DND-41 (cell line): ENCODE measurements at regions not wholly inside any gene's neighbourhood (a gene's known extent, or its start where the extent isn't known, plus 50 kb on each side); places are given as distances from the start of the nearest gene placed in this dataset.

ENCODE experiments used
- ATAC-seq: fragments of 200-7000 bp; cut with Tn5 transposase; 3 replicates; pipeline ENCODE4 v1.9.1; 2021; ENCODE audit warnings: low read depth; ENCODE audit not compliant: insufficient read depth
- DNase-seq: peaks from one replicate; pipeline ENCODE4 v3.0.0-alpha.2; 2020
- H2AFZ ChIP-seq: 2 replicates; pipeline ENCODE4 v1.6.0; 2012; ENCODE audit warnings: low read depth, low read length
- H3K27ac ChIP-seq: 2 replicates; pipeline ENCODE4 v1.5.1; 2012; ENCODE audit warnings: low read length, inconsistent platforms
- H3K27me3 ChIP-seq: fragments of 200-600 bp; sonication (generic); 2 replicates; pipeline ENCODE4 v1.6.0; 2012; ENCODE audit warnings: low read length, mild to moderate bottlenecking, inconsistent platforms; ENCODE audit not compliant: insufficient read depth, poor library complexity
- H3K36me3 ChIP-seq: 2 replicates; pipeline ENCODE4 v1.5.1; 2012; ENCODE audit warnings: low read length, inconsistent platforms; ENCODE audit not compliant: insufficient read depth
- H3K4me1 ChIP-seq: 2 replicates; pipeline ENCODE4 v1.5.1; 2012; ENCODE audit warnings: mild to moderate bottlenecking, low read length; ENCODE audit not compliant: insufficient read depth
- H3K4me2 ChIP-seq: 2 replicates; pipeline ENCODE4 v1.6.0; 2012; ENCODE audit warnings: mild to moderate bottlenecking, moderate library complexity, low read length, inconsistent platforms; ENCODE audit not compliant: insufficient read depth
- H3K4me3 ChIP-seq, 2 experiments: fragments of 200-600 bp in 1 of 2; shearing (Covaris generic) in 1 of 2; 2 replicates each; pipeline ENCODE4 v1.5.1; 2012 to 2016; ENCODE audit warnings: inconsistent platforms in 2 of 2, low read length in 2 of 2, mild to moderate bottlenecking in 2 of 2, low read depth in 1 of 2, moderate library complexity in 1 of 2
- H3K79me2 ChIP-seq: 2 replicates; pipeline ENCODE4 v1.6.0; 2012; ENCODE audit warnings: low read length, inconsistent platforms; ENCODE audit not compliant: insufficient read depth
- H3K9ac ChIP-seq: 2 replicates; pipeline ENCODE4 v1.6.0; 2012; ENCODE audit warnings: low read depth, mild to moderate bottlenecking, inconsistent platforms, low read length, moderate library complexity
- H3K9me3 ChIP-seq: 2 replicates; pipeline ENCODE4 v1.5.1; 2012; ENCODE audit warnings: low read length, moderate library complexity, mild to moderate bottlenecking, inconsistent platforms; ENCODE audit not compliant: insufficient read depth, severe bottlenecking
- H4K20me1 ChIP-seq: 2 replicates; pipeline ENCODE4 v1.6.0; 2012; ENCODE audit warnings: low read length; ENCODE audit not compliant: insufficient read depth
- CTCF ChIP-seq: IDR thresholded peaks from 2 replicates; pipeline ENCODE4 v1.5.1; 2012; ENCODE audit warnings: borderline replicate concordance, low read length, moderate library complexity, mild to moderate bottlenecking; ENCODE audit not compliant: poor library complexity, severe bottlenecking; ENCODE audit errors: extremely low read depth
- EZH2 ChIP-seq: IDR thresholded peaks from 3 replicates; pipeline ENCODE4 v1.6.1; 2012; ENCODE audit warnings: borderline replicate concordance, low read depth, mild to moderate bottlenecking, moderate library complexity, low read length, inconsistent platforms; ENCODE audit not compliant: severe bottlenecking

DNA sequence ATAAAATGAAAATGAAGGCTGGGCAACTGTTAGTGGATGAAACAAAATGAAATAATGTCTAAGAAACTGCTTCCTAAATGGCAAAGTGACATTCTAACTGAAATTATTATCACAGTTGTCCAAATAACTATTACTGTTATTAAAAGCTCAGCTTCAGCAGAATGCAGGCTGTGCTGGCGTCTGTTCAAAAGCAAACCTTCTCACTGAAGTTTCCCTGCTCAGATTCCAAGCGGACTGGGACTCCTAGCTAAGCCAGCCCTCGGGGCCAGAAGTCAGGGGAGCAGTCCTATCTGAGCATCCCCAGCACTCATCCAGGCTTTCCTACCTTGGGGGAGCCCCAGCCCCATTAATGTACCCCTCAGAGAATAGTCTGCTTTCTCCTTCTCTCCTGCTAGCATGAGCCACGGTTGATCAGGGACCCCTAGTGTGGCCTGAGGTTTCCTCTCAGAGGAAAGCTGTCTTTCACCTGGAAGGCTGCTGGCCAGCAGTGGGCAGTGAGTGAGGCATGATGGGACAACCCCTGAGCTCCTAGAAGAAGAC lies 1167.3 kb downstream of the TBC1D22A start:
- no peak overlapping the region for H3K27ac ChIP-seq

GRCh38 chr22:47929073-47929472 lies 1166.6 kb downstream of the TBC1D22A start:
- H3K27ac ChIP-seq: no peak overlapping the region
- H3K4me2 ChIP-seq: no peak overlapping the region
- H2AFZ ChIP-seq: no peak overlapping the region
- no peaks in the 10 kb centered on the region for H3K79me2 ChIP-seq
- no peak overlapping the region for H3K4me3 ChIP-seq
- H3K9me3 ChIP-seq: peaks cover 10% of the 10 kb centered on the region
- H3K4me1 ChIP-seq: peaks cover 12% of the 10 kb centered on the region
- DNase-seq (peak; percentile 17), ATAC-seq (no peak)
- no peaks in the 10 kb centered on the region for H3K27me3 ChIP-seq
- no peak for TF ChIP-seq CTCF
- no peak for TF ChIP-seq EZH2
- H4K20me1 ChIP-seq: no peaks in the 10 kb centered on the region
- no peaks in the 10 kb centered on the region for H3K36me3 ChIP-seq
- no peak overlapping the region for H3K9ac ChIP-seq

More for the DNA sequence above, 1167.3 kb downstream of the TBC1D22A start:
- no peak for TF ChIP-seq CTCF
- no peak for TF ChIP-seq EZH2
- Histone ChIP-seq H3K9ac (no peak overlapping the region), H3K9me3 (peaks cover 8% of the 10 kb centered on the region), H2AFZ (no peak overlapping the region), H4K20me1 (no peaks in the 10 kb centered on the region), H3K4me2 (no peak overlapping the region), H3K36me3 (no peaks in the 10 kb centered on the region), H3K79me2 (no peaks in the 10 kb centered on the region), H3K4me1 (peaks cover 12% of the 10 kb centered on the region), H3K4me3 (no peak overlapping the region), H3K27me3 (no peaks in the 10 kb centered on the region)
- DNase-seq: no peak
- no peak for ATAC-seq

DNA sequence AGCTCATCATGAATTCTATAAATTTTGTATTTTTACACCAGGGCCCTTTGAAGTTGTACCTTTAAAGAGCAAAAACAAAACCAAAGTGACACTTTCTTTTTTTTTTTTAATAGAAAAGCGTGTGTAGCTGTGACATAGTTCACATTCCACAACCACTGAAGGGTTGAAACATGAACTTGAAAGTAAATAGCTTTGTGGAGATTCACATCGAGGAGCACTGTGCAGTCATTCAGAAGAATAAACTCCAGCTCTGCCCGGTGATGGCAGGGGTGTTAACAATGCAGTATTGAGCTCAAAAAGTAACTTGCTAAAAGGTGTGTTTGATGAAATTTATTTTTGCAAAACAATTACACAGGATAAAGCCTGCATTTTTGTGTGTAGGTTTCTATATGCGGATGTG lies 1166.2 kb downstream of the TBC1D22A start:
- H2AFZ ChIP-seq: no peak overlapping the region
- no peak for TF ChIP-seq CTCF
- no peak for TF ChIP-seq EZH2
- H3K27me3 ChIP-seq: no peaks in the 10 kb centered on the region
- no peak overlapping the region for H3K4me2 ChIP-seq
- H3K27ac ChIP-seq: no peak overlapping the region
- no peak for ATAC-seq
- H3K4me3 ChIP-seq: no peak overlapping the region
- H4K20me1 ChIP-seq: no peaks in the 10 kb centered on the region
- no peak overlapping the region for H3K9ac ChIP-seq
- H3K79me2 ChIP-seq: no peaks in the 10 kb centered on the region
- DNase-seq: no peak
- H3K4me1 ChIP-seq: peaks cover 12% of the 10 kb centered on the region
- H3K36me3 ChIP-seq: no peaks in the 10 kb centered on the region
- peaks cover 12% of the 10 kb centered on the region for H3K9me3 ChIP-seq
